ENCODE measurements at regions not wholly inside any gene's neighbourhood (a gene's known extent, or its start where the extent isn't known, plus 50 kb on each side); places are given as distances from the start of the nearest gene placed in this dataset.

DNA sequence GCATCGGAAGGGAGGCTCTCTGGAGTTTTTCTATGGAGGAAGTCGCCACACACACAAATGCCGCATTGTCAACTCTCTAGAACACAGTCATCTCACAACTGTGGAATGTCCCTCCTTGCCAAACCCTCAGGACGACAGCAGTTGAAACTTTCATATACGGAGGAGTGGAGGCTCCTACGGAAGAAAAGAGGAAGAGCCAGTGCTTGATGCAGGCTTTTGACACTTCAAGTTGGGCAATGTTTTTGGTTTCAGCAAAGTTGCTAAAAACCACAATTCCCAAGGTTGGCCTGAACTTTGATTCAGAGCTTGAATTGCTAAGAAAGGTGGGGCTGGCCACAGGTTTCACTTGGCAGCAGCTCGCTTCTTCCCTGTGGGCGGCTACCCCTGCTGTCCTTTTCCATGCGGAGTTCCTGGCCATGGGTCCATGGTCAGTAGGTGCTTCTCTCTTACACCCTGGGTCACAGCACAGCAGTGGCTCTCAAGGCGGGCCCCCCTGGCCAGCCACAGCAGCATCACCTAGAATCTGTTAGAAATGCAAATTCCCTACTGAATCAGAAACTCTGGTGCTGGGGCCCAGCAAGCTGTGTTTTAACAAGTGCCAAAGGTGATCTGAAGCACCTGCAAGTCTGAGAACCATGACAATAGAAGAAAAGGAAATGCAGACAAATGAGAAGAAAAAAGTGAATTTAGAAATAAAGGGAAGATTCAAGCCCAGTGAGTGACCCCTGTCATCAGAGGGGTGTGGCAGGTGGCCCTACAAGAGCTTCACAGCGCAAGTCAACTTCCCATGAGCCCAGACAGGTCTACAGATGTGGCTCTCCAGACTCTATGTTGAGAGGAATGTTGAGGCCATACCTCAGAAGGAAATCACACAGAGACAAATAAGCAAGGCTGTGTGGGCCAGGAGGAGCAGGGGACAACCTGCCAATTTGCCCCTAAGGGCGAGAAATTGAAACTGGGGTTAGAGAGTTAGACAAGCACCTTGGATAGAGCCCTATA is 856.4 kb downstream of the RNF144A start:
- DNase-seq = no peak

GRCh38 chr2:7774481-7774880 is 857.3 kb downstream of the RNF144A start:
- no peak for DNase-seq

GRCh38 chr2:7777668-7778067 is 860.5 kb downstream of the RNF144A start:
- DNase-seq = no peak

DNA sequence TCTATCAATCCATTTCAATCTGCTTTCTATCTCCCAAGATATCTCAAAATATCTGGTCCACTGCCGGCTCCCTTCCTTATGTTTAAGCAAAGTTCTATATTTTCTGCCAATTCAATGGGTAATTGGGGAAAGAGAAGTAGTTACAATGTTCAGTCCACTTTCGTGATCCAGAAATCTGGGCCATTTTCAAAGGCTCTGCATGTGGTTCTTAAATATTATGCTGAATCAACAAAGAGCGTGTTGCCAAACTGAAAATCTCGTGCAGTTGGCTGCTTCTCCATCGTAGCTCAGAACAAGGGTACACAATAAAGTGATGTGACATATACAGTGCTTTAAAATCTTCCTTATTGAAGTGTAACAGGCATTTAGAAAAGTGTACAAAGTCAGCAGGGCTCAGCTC is 863.1 kb downstream of the RNF144A start:
- no peak for DNase-seq

DNA sequence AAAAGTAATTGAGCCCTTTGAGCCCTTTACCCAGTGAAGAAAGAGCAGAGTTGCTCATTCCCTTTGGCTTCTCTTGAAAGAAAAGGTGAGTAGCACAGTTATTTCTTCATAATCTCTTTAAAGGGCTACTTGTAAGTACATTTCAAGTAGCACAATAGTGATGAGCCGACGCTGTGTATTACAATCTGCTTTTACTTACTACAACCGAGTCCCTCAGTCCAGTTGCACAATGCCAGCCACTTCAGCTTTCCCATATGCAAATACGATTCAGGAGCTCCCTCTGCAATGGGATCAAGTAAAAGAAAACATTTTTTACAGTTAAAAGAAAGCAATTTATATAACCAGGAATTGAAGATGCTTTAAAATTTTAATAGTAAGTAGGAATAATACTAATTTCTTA is 868.5 kb downstream of the RNF144A start:
- no peak for DNase-seq

DNA sequence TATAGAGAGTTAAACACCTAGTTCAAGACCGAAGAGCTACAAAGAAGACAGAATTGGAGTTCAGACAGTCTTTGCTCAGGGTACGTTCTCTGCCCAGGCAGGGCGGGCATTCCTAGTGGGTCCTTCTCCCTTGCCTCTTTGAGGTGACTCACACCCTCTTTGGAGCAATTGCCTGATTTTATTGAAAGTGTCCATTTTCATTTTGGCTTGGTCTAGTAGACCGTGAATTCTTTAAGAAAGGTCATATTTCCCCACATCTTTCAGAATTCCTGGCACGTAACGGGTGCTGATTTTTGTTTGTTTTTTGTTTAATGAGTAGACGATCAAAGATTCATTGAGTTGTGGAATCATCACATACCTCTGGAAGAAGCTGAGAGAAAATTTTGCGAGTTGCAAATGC is 871.5 kb downstream of the RNF144A start:
- no peak for DNase-seq

DNA sequence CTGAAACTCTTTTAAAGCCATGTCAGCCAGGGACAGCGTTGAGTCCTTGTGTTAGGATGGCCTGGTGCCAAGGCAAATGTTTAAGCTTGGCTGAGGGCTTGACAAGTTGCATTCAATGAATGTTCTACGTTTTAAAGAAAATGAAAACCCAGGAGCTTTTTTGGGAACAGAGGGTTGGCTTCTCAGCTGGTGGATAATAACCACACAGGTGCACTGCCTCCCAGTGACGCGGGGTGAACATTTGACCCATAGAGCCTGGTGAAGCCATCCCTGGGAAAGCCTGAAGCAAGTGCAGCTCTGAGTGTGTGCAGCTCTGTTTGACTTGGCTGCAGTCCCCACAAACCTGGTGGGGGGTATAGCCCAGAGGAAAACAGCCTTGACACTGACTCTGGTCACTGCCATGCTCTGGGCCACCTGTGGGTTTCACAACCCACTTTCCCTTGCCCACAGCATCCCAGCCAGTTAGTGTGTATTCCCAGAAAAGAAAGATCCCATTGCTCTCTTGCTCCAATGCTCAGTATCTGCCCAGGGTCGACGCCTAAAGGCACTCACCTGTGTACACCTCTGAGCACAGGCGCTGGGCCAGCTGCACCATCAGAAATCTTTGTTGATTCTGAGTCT is 874.9 kb downstream of the RNF144A start:
- DNase-seq = peak; percentile 39

- no peak for DNase-seq
Measured at GRCh38 chr2:7795778-7796563, 878.8 kb downstream of the RNF144A start.

GRCh38 chr2:7800031-7800430 is 881.8 kb upstream of the ID2 start:
- DNase-seq = no peak

GRCh38 chr2:7801212-7801611 is 880.6 kb upstream of the ID2 start:
- no peak for DNase-seq

DNA sequence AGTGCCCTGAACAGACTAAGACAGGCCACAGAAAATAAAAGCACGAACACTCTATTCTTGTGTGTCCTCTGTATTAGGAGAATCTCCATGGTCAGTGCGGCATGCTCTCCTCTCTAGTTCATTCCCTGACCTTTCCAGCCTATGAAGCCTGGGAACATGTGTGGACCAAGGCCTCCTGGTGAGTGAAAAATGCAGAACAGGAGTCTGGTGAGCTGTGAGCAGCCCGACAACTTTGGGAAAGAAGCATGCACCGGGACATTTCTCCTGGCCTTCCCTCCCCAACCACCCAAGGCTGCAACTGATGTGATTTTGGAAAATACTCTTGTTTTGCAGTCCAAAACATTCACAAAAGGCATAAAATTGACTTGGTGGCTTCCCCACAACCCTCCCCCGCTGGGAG is 878.3 kb upstream of the ID2 start:
- DNase-seq = no peak

GRCh38 chr2:7809640-7810039 is 872.2 kb upstream of the ID2 start:
- DNase-seq = no peak

- no peak for DNase-seq
Measured at GRCh38 chr2:7811073-7811472, 870.8 kb upstream of the ID2 start.

DNA sequence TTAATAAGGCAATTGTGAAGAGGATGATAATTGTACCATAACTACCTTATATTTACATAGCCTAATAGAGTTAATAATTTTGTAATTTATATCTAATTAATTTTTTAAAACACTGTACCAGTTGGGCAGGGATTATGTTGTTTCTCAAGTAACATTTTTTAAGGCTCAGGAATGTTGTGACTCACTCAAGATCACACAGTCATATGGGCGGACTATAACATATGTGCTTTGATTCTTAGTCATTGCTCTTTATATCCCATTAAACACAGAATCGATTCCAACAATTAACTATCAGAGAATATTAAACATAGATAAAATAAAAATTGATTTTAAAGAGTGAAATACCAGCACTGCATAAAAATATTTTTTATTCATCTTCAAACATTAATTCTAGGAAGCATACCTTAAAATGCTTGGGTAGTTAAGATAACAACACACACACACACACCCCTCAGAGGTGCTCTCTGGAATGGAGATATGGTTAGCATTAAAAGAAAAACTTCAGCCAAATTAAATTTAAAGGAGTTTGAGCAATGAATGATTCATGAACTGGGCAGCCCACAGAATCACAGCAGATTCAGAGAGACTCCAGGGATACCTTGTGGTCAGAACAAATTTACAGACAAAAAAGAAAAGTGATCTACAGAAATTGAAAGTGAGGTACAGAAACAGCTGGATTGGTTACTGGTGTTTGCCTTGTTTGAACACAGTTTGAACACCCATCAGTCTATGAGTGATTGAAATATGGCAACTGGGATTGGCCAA is 869.4 kb upstream of the ID2 start:
- no peak for DNase-seq

DNA sequence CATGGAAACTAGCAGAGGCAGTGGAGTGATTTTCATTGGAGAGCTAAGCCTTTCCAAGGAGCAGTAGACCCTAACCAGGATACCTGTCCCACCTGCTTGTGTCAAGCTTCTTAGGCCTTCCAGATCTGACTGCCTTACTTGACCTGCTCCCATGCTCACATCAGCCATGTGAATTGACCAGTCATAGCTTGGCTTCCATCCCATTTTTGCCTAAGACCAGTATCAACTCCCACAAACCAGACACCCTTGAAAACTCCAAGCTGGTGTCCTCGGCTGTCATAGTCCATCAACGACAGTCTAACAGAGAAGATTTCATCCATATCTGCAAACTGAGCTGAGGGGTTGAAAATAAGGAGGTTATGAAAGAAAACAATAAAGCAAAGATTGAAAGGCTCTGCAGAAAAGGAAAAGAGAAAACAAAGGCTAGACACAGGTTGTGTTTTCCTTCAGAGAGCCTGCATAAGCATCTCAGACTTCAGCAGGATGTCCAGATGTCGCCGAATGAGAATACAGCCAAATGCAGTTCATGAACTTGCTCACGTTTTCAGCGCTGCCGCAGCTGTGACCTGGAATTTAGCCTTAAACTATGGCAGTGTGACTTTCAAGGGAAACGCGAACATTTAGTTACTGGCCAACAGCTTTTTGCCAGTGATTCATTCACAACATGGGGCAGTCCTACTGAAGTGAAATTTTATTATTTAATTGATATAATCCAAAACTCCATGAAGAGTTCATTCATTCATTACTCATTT is 868.1 kb upstream of the ID2 start:
- peak; percentile 57 for DNase-seq

- no peak for DNase-seq
Measured at GRCh38 chr2:7815726-7816125, 866.1 kb upstream of the ID2 start.

GRCh38 chr2:7816233-7816632 is 865.6 kb upstream of the ID2 start:
- DNase-seq = no peak

GRCh38 chr2:7816944-7817343 is 864.9 kb upstream of the ID2 start:
- DNase-seq = no peak

DNA sequence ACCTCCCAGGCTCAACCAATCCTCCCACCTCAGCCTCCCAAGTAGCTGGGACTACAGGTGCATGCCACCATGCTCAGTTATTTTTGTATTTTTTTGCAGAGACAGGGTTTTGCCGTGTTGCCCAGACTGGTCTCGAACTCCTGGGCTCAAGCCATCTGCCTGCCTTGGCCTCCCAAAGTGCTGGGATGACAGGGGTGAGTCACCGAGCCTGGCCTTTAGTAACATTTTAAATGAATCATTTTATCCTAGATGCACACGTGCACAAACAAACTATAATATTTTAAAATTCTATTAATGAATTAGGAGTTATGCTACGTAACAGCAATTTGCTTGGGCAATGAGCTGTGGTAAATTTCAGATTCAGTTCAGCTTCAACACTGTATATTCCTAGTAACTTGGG is 862.5 kb upstream of the ID2 start:
- DNase-seq = no peak

GRCh38 chr2:7819850-7820249 is 862.0 kb upstream of the ID2 start:
- no peak for DNase-seq

GRCh38 chr2:7824211-7824610 is 857.6 kb upstream of the ID2 start:
- DNase-seq = no peak

Measured in right hindlimb (tissue), 1 donor.